HG03460 (cell line): ENCODE measurements at regions not wholly inside any gene's neighbourhood (a gene's known extent, or its start where the extent isn't known, plus 50 kb on each side); places are given as distances from the start of the nearest gene placed in this dataset.

Experiments used
- ATAC-seq: cut with Tn5 transposase; IDR thresholded peaks from one replicate; pipeline ENCODE4 v1.9.1; 2021; ENCODE audit not compliant: unreplicated experiment

DNA sequence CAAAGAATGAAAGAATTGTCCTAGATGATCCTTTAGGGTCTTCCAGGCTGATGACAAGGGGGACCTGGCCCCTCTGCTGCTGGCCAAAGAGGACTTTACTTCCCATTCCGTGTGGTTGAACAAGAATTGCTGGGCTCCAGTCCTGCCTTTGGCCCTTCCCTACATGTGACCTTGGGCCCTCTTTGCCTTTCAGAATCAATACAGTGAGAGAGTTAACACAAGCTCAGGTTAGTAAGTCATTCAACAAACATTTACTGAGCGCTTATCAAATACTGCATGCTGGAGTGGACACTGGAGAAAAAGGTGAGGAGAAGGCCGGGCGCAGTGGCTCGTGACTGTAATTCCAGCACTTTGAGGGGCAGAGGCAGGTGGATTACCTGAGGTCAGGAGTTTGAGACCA is 113.1 kb downstream of the C9orf50 start:
- no peak for ATAC-seq

DNA sequence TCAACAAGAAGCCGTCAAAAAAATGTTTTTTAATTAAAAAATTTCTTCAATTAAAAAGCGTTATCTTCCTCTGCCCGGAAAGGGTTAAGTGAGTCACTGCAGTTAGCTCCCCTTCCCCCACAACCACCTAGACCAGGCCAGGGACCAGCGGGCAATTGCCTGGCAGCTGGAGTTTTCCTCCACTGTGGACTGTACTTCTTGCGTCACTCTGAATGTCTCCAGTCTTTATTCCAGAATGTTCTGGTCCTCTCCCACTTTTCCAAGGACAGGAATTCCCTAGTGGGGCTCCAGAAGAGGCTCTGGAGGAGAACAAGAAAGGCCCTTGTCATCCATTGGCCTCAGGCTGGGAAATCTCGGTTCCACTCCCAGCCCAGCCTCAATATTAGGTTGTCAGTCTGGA is 114.0 kb downstream of the C9orf50 start:
- ATAC-seq: no peak

DNA sequence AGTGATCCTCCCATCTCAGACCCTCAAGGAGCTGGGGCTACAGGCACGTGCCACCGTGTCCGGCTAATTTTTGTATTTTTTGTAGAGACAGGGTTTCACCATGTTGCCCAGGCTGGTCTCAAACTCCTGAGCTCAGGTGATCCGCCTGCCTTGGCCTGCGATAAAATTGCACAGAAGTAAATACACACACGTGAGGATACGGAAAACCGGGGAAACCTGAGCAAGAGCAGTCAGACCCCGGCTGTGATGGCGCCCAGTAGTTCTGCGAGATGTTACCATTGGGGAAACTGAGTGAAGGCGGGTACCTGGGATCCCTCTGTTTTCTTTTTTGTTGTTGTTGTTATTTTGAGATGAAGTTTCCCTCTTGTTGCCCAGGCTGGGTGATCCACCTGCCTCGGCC is 114.9 kb downstream of the C9orf50 start:
- ATAC-seq: no peak

DNA sequence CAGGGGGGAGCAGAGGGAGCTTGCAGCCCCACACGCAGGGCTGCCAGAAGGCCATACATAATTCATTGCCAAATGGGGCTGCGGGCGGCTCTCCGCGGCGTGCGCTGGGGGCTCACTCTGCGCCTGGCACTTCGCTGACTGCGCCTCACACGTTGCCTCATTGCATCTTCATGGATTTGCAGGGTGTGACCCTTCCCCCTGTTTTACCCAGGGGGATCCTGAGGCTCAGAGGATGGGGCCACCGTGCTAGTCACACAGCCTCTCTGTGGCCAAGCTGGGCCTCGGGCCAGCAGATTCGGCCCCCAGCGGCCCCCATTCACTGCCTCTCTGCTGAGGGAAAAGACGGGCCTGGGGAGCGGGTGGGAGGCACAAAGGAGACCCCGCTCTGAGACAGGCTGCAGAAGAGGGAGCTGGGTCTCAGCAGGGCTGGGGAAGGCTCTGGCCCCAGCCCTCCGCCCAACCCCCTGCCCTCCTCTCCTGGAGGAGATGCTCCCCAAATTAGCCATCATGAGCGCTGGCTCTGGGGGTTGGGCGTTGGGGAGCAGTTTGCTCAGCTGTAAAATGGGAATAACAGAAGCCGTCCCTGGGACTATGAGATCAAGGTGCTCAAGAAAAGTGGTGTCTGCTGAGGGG is 115.5 kb downstream of the C9orf50 start:
- ATAC-seq: no peak

DNA sequence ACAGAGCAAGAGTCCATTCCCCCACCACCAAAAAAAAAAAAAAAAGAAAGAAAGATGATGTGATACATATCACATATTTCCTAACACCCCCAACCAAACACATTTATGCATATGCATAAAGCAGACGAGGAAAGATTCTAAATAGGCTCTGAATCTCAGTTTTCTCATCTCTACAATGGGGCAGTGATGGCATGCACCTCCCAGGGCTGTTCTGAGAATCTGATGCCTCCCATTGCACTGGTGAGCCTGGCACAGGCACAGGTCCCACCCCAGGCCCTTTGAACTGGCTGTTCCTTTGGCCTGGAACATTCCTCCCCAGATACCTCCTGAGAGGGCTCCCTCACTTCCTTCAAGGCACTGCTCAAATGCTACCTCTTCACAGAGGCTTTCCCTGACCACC is 116.5 kb downstream of the C9orf50 start:
- ATAC-seq: no peak

DNA sequence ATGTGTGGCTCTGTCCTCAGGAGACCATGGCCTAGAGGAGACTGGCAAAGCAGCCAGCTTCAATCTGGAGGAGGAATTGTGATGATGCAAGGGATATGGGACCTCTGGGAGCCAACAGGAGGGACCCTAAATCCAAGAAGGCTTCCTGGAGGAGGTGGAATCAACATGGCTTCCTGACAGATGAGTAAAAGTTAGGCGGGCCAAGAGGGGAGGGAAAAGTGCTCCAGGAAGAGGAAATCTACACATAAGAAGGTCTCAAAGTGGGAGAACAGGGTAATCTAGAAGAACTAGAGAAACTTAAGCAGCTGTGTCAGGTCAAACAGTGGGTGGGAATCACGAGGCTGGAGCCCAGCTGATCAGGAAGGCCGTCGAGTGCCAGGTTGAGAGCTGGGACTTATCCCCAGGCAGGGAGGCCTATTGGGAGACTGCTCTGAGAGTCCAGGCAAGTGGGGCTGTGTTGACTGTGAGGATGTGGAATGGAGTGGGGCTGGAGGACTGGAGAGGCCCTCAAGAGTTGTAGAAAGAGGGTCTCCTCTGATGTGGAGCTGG is 119.1 kb downstream of the C9orf50 start:
- no peak for ATAC-seq

DNA sequence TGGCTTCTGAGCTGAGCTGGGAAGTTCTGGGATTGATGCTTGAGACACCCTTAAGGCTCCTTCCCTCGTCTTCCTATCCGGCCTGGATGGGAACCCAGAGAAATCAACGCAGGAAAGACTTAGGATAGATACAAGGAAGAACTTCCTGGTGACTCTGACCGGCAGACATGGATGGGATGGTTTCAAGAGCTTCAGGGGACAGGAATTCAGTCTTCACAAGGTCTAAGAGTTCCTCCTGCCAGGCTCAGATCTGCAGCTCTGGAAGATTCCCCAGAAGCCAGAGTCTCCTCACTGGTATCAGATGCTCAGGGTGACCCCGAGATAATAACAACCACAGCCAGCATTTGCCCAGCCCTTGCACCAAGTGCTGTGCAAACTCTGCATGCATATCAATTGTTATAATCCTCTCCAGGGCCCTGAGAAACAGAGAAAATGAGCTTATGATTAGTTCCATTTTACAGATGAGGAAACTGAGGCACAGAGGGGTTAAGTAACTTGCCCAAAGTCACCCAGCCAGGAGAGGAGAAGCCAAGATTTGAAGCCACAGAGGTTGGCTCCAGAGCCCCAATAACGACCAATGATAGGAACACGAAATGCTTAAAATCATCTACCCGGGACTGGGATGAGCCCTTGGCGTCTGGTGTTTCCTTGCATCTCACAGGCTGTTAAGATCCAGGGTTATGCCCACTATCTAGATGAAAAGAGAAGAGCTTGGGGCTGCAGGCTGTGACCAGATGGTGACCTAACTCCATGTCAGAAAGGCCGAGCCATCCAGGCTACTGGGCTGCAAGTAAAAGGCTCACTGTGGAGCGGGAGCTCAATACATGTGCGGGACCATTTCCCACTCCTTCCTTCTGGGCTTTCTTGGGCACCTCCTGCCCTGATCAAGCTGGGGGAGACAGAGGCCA is 119.8 kb downstream of the C9orf50 start:
- ATAC-seq: no peak

DNA sequence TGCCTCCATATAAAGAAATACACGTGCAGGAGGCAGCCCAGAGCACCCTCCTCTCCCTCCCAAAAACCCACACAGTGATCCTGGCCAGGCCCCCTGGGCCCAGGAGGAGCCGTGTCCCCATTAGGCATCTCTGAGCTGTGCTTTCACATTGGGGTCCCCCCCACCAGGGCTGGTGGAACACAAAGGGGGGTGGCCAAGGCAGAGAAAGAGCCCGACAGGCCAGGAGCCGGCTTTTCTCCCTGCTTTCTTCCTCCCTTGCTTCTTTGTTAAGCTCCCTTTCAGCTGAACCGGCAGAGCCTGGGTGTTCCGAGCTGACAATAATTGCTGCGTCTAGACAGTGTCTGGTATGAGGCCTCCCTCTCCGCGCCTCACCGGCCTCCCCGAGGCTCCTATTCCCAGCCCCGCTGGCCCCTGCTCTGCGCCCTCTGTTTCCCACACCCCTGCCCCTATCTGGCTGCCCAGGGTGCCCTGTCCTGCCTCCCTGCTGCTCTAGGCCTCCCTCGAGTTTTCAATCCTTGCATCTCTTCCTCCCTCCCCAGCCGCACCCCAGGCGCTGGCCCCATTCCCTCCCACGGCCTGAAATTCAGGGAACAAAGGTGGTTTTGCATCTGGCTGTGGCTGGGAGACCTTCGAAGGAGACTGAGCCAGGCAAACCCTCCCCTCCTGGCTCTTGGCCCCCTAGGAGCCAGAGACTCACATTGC is 120.6 kb downstream of the C9orf50 start:
- ATAC-seq: no peak

DNA sequence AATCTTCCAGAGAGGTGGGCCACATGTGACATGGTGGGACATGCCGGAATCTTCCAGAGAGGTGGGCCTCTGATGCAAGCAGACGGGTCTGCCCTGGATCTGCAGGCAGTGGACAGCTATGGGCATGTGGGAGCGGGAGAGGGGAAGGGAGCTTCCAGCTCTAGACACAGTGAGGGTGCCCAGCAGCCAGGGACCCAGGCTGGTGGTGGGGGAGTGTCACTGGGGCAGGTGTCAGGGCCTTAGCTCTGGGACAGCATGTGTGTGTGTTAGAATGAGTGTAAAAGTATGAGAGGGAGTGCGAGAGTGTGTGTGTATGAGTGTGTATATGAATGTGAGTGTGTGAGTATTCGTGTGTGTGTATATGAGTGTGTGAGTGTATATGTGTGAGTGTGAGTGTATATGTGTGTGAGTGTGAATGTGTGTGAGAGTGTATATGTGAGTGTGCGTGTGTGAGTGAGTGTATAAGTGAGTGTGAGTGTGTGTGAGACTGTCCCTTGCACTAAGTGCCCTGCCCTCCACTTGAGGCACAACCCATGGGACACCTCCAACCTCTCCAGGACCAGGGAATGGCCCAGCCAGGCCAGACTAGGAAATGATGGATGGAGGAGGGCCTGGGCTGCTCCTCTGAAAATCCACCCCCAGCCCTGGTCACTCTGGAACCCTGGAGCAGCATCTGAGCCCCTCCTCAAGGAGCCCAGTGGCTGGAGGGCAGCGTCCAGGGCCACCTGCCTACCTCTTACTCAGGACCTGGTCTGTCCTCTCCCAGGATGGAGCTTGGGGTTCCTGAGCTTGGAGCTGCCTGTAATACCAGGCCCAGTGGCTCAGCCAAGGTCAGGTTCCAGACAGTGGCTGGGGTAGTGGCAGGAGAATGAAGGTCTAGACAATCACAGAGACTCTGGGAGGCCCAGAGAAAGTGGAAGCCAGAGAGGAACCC is 122.2 kb downstream of the C9orf50 start:
- ATAC-seq: no peak

DNA sequence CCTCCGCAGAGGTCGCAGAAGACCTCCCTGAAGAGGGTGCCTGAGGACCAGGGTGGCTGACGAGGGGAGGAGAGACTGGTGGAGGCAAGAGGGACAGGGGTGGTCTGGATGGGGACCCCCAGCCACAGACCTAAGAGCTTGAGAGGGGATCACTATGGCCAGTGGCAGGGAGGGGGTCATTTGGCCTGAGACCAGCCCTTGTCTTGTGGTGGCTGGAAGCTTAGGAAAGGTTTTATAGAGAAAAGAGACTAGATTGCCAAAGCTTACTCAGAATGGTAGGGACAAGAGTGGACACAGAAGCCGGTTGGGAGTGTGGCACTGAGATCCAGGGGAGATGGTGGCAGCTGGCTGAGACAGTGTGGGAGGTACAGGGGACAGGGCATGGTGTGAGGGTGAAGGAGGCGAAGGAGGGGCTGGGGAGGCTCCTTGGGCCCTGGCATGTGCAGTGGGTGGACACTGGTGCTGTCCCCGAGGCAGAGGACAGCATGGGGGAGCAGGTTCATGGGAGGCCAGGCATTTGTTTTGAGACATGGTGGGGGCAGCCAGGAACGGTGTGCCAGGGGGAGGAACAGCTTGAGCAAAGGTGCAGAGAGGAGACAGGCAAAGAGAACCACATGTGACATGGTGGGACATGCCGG is 123.0 kb downstream of the C9orf50 start:
- ATAC-seq: no peak

DNA sequence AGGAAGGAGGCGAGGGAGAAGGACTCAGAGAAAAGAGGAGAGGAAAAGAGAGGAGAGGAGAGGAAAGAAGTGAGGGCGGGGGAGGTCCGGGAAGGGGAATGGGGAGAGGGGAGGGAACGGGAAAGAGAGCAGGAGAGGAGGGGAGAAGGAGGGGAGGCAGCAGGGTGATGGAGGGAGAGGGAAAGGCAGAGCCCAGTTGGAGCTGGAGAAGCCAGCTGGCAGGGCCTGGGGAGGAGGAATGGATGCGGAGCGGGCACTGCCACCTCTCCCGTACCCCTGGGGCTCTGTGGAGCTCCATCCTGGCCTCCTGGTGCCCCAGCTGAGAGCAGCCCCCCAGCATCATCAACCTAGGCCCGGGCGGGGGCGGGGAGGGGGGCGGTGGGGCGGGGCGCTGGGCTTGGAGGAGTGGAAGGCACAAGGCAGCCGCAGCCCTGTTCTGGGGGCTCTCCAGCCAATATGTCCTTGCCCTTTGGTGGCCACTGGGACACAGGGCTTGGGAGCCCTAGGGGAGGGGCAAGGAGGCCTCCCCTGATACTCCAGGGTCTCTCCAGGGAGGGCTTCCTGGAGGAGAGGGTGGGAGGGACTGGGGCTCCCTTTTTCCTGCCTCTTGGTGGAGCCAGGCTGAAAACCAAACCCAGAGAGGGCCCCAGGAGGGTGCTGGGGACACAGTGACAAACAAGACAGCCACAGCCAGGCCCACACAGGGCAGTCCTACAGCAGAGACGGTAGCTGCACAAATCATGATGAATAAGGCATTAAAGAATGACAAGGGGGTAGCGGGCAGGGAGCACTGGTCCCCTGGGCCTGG is 123.7 kb downstream of the C9orf50 start:
- ATAC-seq: no peak

DNA sequence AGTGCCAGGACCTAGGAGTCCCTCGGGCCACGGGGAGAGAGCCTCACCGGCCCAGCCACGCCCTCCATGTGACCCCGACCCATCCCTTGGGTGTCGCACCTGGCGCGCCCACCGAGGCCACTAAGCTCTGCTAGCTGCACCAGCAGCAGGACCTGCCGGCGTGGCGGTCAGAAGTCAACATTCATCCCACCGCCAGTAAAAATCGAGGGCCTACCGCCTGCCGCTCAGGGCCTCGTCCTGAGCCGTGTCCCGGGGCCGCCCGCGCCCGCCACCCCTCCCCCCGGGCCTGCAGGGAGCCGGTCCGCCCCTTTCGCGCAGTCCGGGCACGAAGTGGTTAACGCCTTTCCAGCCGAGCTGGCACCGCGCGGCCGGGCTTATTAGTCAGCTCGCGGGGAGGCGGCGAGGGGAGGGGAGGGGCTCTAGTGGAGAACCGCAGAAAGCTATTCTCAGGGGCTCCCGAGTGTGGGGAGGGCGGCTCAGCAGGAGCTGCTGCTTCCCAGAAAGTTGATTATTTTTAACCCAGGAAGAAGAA is 124.4 kb downstream of the C9orf50 start:
- no peak for ATAC-seq

DNA sequence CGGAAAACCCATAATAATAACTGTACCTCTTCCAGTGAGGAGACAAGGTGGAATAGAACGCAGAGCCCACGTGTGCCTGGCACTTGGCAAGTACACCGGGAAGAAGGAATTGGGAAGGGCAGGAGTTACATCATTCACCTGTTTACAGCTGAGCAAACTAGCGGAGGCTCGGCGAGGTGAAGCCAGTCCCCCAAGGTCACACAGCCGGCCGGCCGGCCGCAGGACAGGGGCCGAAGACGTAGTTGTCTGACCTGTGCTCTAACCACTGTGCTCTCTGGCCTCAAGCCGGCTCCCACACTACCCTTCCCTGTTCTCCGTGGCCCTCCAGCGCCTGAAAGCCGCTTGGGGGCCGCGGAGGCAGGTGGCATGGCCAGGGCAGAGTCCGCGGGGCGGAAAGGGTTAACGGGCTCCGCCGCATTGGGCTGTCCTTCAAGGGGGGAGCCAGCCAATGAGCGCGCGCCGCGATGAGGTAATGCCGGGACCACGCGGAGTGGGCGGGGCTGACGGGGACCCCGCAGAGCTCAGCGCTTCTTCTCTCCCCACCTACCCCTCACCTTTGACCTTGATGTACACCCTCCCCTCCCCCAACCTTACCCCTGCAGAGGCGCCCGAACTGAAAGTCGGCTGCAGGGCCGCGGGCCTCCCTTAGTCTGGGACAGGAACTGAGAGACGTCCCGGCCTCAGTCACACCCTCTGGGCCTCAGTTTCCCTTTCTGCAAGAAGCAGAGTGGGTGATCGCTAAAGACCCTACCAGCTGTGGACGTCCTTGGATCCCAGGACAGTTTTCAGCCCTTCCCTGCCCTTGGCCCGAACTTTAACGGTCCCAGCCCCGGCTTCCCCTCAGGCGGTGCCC is 125.1 kb downstream of the C9orf50 start:
- ATAC-seq: no peak

DNA sequence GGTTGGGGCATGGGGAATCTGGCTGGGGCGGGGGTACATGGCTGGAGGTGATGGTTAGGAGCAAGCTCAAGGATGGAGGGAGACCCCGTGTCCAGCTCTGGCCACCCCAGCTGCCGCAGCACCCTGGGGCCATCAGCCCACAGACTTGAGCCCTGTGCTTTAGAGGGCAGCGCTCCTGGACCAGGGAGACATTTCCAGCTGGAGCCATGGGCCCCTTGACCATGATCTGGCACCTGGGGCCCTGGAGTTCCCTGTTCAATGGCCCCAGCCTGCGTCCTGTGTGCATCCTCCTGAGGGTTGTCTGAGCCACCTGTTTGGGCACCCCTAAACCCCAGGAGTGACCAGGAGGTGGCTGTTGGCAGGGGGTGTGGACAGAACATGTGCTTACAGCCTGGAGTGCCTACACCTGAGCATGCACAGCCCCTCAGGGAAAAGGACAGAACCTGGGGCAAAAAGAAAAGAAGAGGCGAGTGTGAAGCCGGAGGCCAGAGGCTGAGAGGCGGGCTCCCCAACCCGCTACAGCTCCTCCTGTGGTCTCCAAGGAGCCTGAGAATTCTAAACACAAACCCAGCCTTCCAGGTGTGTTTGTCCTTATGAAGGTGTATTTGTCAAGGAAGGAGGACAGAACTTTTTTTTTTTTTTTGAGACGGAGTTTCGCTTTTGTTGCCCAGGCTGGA is 126.7 kb downstream of the C9orf50 start:
- no peak for ATAC-seq

DNA sequence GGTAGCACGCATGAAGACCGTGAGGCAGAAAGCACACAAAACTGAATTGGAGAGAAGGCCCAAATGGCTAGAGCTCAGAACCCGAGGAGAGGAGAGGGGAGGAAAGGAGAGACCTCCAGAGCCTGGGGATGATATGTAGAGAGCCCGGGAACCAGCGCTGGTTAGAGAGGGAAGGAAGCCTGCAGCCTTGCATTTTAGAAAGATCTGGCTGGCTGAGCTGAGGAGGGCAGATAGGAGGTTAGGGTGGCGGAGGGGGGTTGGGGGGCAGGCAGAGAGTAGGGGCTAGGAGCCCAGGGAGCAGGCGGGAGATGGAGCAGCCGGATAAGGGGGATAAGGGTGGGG is 127.2 kb downstream of the C9orf50 start:
- no peak for ATAC-seq

DNA sequence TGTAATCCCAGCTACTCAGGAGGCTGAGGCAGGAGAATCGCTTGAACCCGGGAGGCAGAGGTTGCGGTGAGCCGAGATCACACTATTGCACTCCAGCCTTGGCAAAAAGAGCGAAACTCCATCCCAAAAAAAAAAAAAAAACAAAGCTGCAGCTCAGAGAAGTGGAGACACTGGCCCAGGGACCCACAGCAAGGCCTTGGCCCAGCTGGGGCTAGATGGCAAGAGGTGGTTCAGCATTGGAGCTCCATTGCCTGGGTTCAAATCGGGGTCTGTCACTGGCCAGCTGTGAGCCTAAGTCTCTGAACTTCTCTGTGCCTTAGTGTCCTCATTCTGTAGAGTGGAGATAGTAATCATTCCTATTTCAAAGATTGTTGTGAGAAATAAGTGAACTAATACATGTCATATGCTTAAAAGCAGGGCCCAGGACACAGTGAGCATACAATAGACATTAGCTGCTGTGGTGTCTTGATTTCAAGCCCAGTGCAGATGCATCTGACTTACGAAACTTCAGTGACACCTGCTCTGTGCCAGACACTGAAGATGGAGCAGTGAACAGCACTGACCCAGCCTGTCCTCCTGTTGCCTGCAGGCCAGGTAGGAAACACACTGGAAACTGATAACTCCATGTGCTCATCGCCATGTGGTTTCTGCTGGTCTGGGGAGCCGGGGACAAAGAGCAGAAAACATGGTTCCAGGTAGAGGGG is 127.7 kb downstream of the C9orf50 start:
- ATAC-seq: no peak

DNA sequence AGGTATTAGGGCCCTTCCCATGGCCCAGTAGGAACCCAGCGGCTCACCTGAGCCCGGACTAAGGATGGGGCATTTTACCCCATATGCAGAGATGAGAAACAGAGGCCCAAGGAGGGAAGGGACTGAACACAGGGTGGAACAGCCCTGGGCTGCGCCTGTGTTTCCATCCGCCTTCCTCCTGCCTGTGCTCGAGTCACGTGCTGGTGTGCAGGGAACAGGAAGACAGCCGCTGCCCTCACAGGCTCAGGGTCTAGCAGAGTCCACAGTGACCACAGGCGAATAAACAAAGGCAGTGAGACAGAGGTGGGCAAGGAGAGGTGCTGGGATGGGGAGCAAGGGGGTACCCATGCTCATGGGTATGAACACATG is 129.4 kb downstream of the C9orf50 start:
- ATAC-seq: no peak
